Kidney (tissue), 13 donors: ENCODE measurements at regions not wholly inside any gene's neighbourhood (a gene's known extent, or its start where the extent isn't known, plus 50 kb on each side); places are given as distances from the start of the nearest gene placed in this dataset.

Experiments
- DNase-seq, 5 donors: peaks; one replicate each; pipeline ENCODE4 v3.0.0-alpha.2; 2013 to 2020
- FAIRE-seq: peaks from 2 replicates; lab custom pipeline; 2012; peaks lifted over from hg19 to GRCh38; lab: Jason Lieb, UNC
- H3K27ac ChIP-seq, 2 donors: one replicate each; pipeline ENCODE4 v1.7.0; 2013; ENCODE audit warnings: low read depth in 2 of 2, low read length in 2 of 2, inconsistent platforms in 1 of 2
- H3K27me3 ChIP-seq: one replicate; pipeline ENCODE4 v1.7.1; 2013; ENCODE audit warnings: low read length, inconsistent platforms; ENCODE audit not compliant: control insufficient read depth, insufficient read depth
- H3K36me3 ChIP-seq, 3 donors: one replicate each; pipeline versions ENCODE4 v1.7.0 to v1.7.1; 2013; ENCODE audit warnings: low read length in 3 of 3, control low read depth in 1 of 3, inconsistent platforms in 1 of 3; ENCODE audit not compliant: insufficient read depth in 3 of 3, control insufficient read depth in 2 of 3
- H3K4me1 ChIP-seq, 3 donors: one replicate each; pipeline versions ENCODE4 v1.7.0 to v1.7.1; 2013; ENCODE audit warnings: low read length in 3 of 3, inconsistent platforms in 1 of 3, low read depth in 1 of 3; ENCODE audit not compliant: control insufficient read depth in 2 of 3, insufficient read depth in 2 of 3
- H3K4me3 ChIP-seq, 3 donors: one replicate each; pipeline versions ENCODE4 v1.7.0 to v1.8.1; 2013; ENCODE audit warnings: low read length in 3 of 3, control low read depth in 1 of 3, inconsistent platforms in 1 of 3
- H3K9ac ChIP-seq, 3 donors: one replicate each; pipeline versions ENCODE4 v1.7.0 to v1.7.1; 2013; ENCODE audit warnings: low read length in 3 of 3, control low read depth in 1 of 3, inconsistent platforms in 1 of 3
- H3K9me3 ChIP-seq, 3 donors: one replicate each; pipeline versions ENCODE4 v1.7.0 to v1.7.1; 2013; ENCODE audit warnings: low read length in 3 of 3, control low read depth in 1 of 3, inconsistent platforms in 1 of 3; ENCODE audit not compliant: control insufficient read depth in 2 of 3, insufficient read depth in 1 of 3
- intact Hi-C: fragments of 100-400 bp; cut with DNase I; formaldehyde crosslinking; loops from one replicate; pipeline ENCODE4 v1.11.1; 2022
- TF ChIP-seq, protein P1 (sequence below): IDR thresholded peaks from 3 replicates; pipeline ENCODE4 v1.5.1; 2012; ENCODE audit warnings: mild to moderate bottlenecking, moderate library complexity, borderline replicate concordance; ENCODE audit not compliant: insufficient read depth; ENCODE audit errors: extremely low read depth
- donor health status: control.
- donor health status: control.
- donor health status: control.
- donor health status: control.
- donor health status: control.
- donor health status: DM: yes; HTN: yes; CAD: no.
- donor health status: Normal renal cell carcinoma (clear cell type).

DNA sequence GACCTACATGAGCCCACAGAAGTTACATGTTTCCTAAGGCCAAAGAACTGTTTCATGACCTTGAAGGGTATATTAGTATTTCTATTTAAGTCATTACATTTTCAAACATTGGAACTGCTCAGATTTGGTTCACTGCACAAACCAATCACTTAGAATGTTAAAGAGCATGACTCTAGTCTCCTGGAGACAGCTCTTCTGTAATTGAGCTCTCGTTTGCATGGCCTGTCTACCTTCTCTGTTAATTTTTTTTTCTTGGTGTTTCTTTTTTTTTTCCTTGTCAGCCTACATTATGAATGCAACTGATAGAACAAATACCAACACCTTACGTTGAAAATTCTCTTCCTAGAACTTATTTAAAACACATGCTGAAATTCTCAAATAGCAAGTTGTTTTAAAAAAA, 860.2 kb upstream of the MAP3K7 start:
- no peaks in the 10 kb centered on the region for H3K4me1 ChIP-seq
- DNase-seq (no peak), FAIRE-seq (no peak)
- TF ChIP-seq, protein P1, sequence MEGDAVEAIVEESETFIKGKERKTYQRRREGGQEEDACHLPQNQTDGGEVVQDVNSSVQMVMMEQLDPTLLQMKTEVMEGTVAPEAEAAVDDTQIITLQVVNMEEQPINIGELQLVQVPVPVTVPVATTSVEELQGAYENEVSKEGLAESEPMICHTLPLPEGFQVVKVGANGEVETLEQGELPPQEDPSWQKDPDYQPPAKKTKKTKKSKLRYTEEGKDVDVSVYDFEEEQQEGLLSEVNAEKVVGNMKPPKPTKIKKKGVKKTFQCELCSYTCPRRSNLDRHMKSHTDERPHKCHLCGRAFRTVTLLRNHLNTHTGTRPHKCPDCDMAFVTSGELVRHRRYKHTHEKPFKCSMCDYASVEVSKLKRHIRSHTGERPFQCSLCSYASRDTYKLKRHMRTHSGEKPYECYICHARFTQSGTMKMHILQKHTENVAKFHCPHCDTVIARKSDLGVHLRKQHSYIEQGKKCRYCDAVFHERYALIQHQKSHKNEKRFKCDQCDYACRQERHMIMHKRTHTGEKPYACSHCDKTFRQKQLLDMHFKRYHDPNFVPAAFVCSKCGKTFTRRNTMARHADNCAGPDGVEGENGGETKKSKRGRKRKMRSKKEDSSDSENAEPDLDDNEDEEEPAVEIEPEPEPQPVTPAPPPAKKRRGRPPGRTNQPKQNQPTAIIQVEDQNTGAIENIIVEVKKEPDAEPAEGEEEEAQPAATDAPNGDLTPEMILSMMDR, result no peak
- H3K4me3 ChIP-seq, result no peak overlapping the region
- no peak overlapping the region for H3K9ac ChIP-seq
- no peaks in the 10 kb centered on the region for H3K27me3 ChIP-seq
- H3K36me3 ChIP-seq, result no peaks in the 10 kb centered on the region
- no peaks in the 10 kb centered on the region for H3K9me3 ChIP-seq
- no peak overlapping the region for H3K27ac ChIP-seq
- intact Hi-C loops, result no loop called here

DNA sequence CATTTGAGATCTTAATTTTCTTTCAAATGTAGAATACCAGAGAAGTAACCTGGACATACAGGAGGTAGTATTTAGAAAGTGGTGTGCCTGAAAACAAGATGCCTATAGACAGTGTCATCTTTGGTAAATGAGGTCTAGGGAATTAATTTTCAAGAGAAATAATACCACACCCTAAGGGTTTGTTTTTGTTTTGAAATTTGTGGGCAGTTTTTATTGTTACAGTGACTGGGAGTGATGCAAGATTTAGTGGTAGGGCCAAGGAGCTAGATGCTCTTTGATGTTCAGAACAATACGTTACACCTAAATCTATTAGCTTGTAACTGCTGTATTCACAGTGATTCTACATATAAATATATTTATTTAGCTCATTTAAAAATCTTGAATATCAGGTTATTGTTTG, 856.5 kb upstream of the MAP3K7 start:
- intact Hi-C loops, result no loop called here
- Histone ChIP-seq H3K9me3 (no peaks in the 10 kb centered on the region), H3K4me1 (no peaks in the 10 kb centered on the region), H3K27me3 (no peaks in the 10 kb centered on the region), H3K27ac (no peak overlapping the region), H3K36me3 (no peaks in the 10 kb centered on the region), H3K4me3 (no peak overlapping the region), H3K9ac (no peak overlapping the region)
- FAIRE-seq (no peak), DNase-seq (no peak)
- TF ChIP-seq, protein P1, result no peak

DNA sequence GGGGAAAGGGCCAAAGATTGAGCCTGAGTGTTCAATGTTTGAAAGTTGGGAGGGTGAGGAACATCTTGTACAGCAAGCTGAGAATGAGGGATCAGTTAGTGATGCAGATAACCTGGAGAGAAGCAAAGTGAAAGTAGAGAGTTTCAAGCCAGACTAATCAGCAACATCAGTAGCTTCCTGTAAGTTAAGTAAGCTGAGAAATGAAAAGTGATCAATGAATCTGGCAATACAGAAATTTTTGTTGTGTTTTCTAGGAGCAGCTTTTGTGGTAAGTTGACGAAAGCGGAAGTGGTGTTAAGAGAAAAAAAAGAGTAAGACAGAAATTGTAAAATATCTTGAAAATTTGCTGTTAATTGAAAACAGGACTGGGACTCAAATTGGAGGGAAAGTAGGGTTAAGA, 855.5 kb upstream of the MAP3K7 start:
- Histone ChIP-seq H3K4me3 (no peak overlapping the region), H3K9me3 (no peaks in the 10 kb centered on the region), H3K36me3 (no peaks in the 10 kb centered on the region), H3K9ac (no peak overlapping the region), H3K27me3 (no peaks in the 10 kb centered on the region), H3K27ac (no peak overlapping the region), H3K4me1 (no peaks in the 10 kb centered on the region)
- intact Hi-C loops, result no loop called here
- FAIRE-seq (no peak), DNase-seq (no peak)
- TF ChIP-seq, protein P1, result no peak

DNA sequence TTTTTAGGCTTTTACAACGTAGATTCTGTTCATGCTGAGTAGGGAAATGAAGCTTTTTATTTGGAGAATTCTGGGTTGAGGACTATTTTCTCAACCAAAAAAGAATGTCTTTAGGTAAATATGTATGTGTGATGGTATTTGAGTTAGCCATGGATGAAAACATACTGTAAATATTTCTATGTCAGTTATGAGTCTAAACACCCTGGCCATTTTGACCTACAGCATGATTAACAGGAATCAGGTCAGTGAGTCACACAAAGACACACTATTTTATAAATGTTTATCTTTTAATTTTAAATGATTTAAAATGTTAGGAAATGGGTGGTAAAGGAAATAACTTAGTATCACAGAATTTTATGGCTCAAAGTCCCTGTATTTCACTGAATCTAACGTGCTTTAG, 851.7 kb upstream of the MAP3K7 start:
- DNase-seq, result no peak
- no peak overlapping the region for H3K4me3 ChIP-seq
- H3K27ac ChIP-seq, result no peak overlapping the region
- TF ChIP-seq, protein P1, result no peak
- H3K9me3 ChIP-seq, result no peaks in the 10 kb centered on the region
- H3K36me3 ChIP-seq, result no peaks in the 10 kb centered on the region
- intact Hi-C loops, result no loop called here
- no peaks in the 10 kb centered on the region for H3K4me1 ChIP-seq
- no peaks in the 10 kb centered on the region for H3K27me3 ChIP-seq
- no peak overlapping the region for H3K9ac ChIP-seq
- no peak for FAIRE-seq
